ENCODE measurements at regions not wholly inside any gene's neighbourhood (a gene's known extent, or its start where the extent isn't known, plus 50 kb on each side); places are given as distances from the start of the nearest gene placed in this dataset.

GRCh38 chr5:7955476-7955875 lies 86.5 kb downstream of the MTRR start:
- no peak for DNase-seq

GRCh38 chr5:7957329-7957728 lies 88.4 kb downstream of the MTRR start:
- DNase-seq = no peak

DNA sequence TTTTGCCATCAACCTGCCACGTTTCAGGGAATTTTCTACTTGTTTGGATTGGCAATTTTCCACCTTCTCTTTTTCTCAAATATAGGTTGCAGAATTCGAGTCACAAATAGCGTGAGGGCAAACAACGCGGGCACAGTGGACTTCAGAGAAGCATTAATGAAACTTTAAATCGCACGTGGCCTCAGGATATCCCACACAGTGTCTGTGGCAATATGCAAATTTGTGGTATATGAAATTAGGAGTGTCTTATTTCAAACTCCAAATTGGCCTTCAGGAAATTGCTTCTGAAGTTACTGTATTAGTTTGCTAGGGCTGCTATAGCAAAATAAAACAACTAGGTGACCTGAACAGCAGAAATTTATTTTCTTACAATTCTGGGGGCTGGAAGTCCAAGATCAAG lies 91.2 kb downstream of the MTRR start:
- no peak for DNase-seq

- DNase-seq = no peak
These were observed 92.6 kb downstream of the MTRR start for GRCh38 chr5:7961540-7961939.

DNA sequence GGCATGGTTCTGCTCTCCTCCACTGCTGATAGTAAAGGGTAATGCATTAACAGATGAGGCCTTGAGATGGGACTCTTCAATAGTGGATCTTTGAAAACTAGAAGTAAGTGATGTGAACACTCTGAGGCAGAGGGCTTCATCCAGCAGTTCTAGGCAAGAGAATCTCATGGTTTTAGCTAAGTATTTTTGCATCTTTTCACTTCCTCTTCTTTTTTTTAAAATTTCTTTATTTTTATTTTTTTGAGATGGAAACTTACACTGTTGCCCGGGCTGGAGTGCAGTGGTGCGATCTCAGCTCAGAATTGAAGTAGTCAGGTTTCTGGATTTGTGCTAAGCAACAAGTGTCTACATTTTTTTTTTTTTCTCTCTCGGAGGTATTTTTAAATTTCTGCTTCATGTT lies 101.9 kb downstream of the MTRR start:
- no peak for DNase-seq

GRCh38 chr5:7976411-7977190 lies 107.7 kb downstream of the MTRR start:
- no peak for DNase-seq

- no peak for DNase-seq
These were observed 109.2 kb downstream of the MTRR start for GRCh38 chr5:7978114-7978513.

GRCh38 chr5:7978991-7979390 lies 110.0 kb downstream of the MTRR start:
- DNase-seq = no peak

- no peak for DNase-seq
These were observed 111.9 kb downstream of the MTRR start for GRCh38 chr5:7980881-7981280.

- DNase-seq = no peak
These were observed 114.5 kb downstream of the MTRR start for GRCh38 chr5:7983433-7983832.

DNA sequence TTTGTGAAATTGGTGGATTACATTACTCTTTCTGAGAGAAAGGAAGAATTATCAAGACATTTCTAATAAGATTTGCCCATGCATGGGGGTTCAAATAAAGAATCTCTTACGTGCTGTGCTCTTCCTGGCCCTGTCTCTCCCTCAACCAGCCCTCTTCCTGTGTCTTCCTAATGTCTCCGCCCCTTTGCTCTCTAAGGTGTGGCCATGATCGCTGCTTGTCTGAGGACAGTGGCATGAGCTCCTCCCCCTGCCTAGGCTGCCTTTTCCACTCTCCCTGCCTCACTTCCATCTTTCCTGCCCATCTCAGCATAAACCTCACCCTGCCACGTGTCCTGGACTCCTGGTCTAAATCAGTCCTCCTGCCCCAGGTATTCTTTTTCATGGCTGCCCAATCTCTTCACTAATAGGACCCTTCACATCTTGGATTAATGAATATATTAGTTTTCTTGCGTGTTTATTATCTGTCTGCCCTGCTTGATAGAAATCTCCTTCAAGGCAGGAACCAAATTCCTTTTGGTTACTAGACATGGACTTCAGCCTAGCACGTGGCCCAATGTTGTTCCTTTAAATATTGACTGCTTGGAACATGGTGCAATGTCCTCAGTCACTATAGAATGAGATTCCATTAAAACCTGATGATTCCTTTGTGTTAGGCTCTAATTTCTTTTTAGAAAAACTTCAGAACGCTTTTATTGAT lies 122.3 kb downstream of the MTRR start:
- no peak for DNase-seq

DNA sequence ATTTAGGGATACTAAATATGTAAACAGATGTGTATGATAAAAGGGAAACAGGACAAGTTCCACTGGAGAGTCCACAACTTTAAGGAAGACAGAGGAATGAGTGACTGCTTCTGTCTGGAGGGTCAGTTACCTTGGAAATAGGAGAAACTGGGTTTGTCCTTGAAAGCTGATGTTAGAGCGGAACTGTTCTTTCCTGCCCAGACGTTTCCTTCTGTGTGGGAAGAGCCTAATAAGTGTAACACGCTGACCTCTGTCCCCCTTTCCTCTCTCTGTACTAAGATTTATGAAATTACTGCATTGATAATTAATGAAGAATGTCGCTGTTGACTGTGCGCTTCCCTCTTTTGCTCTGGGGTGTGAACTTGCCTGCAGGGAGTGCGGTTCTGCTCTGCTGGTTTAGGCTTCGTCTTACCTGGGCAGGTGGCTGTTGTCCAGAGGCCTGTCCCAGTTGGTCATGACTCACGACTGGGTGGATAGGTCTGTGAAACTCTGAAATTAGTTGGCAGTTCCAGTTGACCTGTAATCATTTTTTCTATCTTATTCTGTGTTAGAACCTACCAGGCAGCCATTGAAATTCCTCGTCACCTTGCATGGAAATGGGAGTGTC lies 126.8 kb downstream of the MTRR start:
- DNase-seq = no peak

DNA sequence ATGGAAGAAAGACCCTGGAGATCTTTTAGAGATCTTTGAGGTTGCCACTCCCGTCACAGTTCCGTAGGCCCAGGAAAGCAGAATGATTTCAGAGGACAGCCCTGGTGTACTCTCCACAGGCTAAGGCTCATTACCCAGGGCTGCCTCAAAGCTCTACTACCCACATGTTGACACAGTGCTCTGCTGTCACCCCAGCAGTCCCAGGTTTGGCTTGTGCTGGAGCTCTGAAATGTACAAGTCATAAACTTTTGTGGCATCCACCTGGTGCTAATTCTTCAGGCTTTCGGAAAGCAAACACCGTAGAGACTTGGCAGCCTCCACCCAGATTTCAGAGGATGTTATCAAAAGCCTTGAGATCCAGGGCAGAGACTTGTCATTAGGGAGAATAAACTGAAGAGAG lies 136.5 kb downstream of the MTRR start:
- no peak for DNase-seq

DNA sequence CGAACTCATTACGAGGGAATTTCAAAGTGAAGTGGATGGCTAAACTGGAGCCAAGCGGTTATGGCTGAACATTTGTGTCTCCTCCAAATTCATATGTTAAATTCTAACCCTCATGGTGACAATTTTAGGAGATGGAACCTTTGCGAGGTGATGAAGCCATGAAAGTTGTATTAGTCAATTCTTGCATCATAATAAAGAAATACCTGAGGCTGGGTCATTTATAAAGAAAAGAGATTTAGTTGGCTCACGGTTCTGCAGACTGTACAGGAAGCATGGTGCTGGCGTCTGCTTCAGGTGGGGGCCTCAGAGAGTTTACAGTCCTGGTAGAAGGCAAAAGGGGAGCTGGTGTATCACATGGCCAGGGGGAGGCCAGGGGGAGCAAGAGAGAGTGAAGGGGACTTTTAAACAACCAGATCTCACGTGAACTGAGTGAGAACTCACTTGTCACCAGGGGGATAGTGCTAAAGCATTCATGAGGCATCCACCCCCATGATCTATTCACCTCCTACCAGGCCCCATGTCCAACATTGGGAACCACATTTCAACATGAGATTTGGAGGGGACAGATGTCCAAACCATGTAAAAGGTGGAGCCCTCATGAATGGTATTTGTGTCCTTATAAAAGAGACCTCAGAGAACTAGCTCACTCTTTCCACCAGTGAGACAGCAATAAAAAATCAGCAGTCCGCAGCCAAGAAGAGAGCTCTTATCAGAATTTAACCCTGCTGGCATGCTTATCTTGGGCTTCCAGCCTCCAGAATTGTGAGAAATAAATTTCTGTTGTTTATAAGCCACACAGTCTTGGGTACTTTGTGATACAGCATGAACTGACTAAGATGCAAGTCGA lies 143.4 kb downstream of the MTRR start:
- DNase-seq = no peak

- DNase-seq = no peak
These were observed 145.2 kb downstream of the MTRR start for GRCh38 chr5:8013948-8014710.

DNA sequence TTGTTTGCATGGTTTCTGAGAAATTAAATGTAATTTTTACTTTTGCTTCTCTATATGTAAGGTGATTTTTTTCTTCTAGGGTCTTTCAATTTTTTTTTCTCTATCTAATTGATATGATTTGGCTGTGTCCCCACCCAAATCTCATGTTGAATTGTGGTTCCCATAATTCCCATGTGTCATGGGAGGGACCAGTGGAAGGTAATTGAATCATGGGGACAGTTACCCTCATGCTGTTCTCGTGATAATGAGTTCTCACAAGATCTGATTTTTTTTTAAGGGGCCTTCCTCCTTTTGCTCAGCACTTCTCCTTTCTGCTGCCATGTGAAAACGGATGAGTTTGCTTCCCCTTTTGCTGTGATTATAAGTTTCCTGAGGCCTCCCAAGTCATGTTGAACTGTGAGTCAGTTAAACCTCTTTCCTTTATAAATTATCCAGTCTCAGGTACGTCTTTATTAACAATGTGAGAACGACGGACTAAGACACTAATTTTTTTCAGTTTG lies 150.8 kb downstream of the MTRR start:
- peak; percentile 24 for DNase-seq

DNA sequence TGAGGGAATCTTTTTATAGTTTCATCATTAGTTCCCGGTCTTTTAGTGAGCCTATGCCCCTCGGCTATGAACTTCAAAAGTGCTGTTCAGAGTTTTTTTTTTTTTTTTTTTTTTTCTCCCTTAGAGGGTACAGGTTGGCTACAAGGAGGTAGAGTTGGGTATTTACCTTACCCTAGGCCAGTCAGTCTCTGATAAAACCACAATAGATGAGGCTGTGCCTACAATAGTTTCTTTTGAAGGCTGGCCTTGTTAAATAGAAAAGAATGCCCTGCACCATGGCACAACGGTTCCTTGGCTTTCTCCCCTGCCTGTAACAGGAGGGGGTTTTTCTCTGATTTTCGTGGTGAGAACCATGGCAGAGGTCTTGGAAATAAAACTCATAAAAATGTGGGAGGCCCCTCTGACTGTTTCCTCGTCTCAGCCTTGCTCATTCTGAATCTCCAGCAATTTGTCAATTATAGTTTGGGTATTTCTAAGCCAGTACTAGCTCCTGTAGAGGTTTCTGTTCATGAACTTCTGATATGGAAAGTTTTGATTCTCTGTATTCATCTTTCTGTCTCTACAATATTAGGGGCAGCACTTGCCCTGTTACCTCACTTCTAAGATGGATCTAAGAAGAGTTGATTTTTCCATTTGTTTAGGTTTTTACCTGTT lies 152.0 kb downstream of the MTRR start:
- no peak for DNase-seq

- no peak for DNase-seq
These were observed 159.3 kb downstream of the MTRR start for GRCh38 chr5:8028243-8028642.

DNA sequence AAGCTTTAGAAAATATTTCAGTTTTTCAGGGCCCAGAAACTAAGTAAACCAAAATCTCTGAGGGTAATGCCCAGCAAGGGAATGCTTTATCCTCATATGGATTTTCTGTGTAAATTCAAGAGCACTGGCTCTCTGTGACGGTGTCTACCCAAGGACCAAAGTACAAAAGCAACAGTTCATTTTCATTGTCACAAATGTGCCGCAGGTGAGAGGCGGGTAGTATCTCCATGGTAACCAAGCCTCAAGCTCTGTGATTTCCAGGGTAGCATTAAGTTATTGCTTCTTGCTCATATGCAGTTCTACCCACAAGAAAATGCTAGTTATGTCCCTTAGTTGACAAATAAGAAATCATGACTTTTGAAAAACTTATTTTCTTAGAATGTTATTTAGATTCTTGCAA lies 164.3 kb downstream of the MTRR start:
- DNase-seq = no peak

- DNase-seq = no peak
These were observed 165.9 kb downstream of the MTRR start for GRCh38 chr5:8034852-8035251.

- DNase-seq = no peak
These were observed 180.0 kb downstream of the MTRR start for GRCh38 chr5:8048920-8049319.

All from SIG-M5 (cell line).